Esophagus muscularis mucosa (tissue), 4 donors: ENCODE measurements at regions not wholly inside any gene's neighbourhood (a gene's known extent, or its start where the extent isn't known, plus 50 kb on each side); places are given as distances from the start of the nearest gene placed in this dataset.

Experiments used
- DNase-seq: peaks from one replicate; pipeline ENCODE4 v3.0.0-alpha.2; 2017; ENCODE audit errors: extremely low spot score
- H3K27ac ChIP-seq, 4 donors: fragments of 200-600 bp; sonication (generic); replicated peaks in 1 of 4; 1 replicate in 3 of 4; 2 replicates in 1 of 4; pipeline ENCODE4 v1.5.1; 2016 to 2019; ENCODE audit warnings: mild to moderate bottlenecking in 1 of 4
- H3K27me3 ChIP-seq, 4 donors: fragments of 200-600 bp; sonication (generic); one replicate each; pipeline versions ENCODE4 v1.5.1 to v1.6.0; 2016 to 2019
- H3K36me3 ChIP-seq, 4 donors: fragments of 200-600 bp; sonication (generic); one replicate each; pipeline ENCODE4 v1.5.1; 2016 to 2019
- H3K4me1 ChIP-seq, 4 donors: fragments of 200-600 bp; sonication (generic); one replicate each; pipeline ENCODE4 v1.5.1; 2016 to 2019
- H3K4me3 ChIP-seq, 4 donors: fragments of 200-600 bp; sonication (generic); 1 replicate in 2 of 4; 2 replicates in 2 of 4; pipeline ENCODE4 v1.5.1; 2016 to 2019; ENCODE audit warnings: mild to moderate bottlenecking in 4 of 4, moderate library complexity in 1 of 4
- H3K9me3 ChIP-seq, 4 donors: fragments of 200-600 bp; sonication (generic); 1 replicate in 3 of 4; 2 replicates in 1 of 4; pipeline ENCODE4 v1.5.1; 2016 to 2019
- CTCF ChIP-seq, 3 experiments: fragments of 200-600 bp in 2 of 3; fragments of 450-650 bp in 1 of 3; sonication (generic) in 2 of 3; IDR thresholded peaks; one replicate each; pipeline ENCODE4 v1.5.1; 2017 to 2019; ENCODE audit warnings: antibody characterized with exemption in 3 of 3, mild to moderate bottlenecking in 2 of 3, moderate library complexity in 1 of 3
- EP300 ChIP-seq: sonication (generic); formaldehyde crosslinking; IDR thresholded peaks from one replicate; pipeline ENCODE4 v1.6.1; 2017; ENCODE audit warnings: antibody characterized with exemption
- POLR2A ChIP-seq: fragments of 450-650 bp; IDR thresholded peaks from one replicate; pipeline ENCODE4 v1.6.1; 2017; ENCODE audit warnings: antibody characterized with exemption, moderate library complexity, mild to moderate bottlenecking, low read depth
- POLR2AphosphoS5 ChIP-seq, 2 donors: sonication (generic); formaldehyde crosslinking; IDR thresholded peaks; one replicate each; pipeline ENCODE4 v1.6.1; 2017; ENCODE audit warnings: antibody characterized with exemption in 2 of 2
- WGBS: methylation state at CpG from one replicate; pipeline ENCODE4 v1.1.5; 2018; 5-methylcytosine and 5-hydroxymethylcytosine counted together
- intact Hi-C: fragments of 100-400 bp; cut with DNase I; formaldehyde crosslinking; loops from one replicate; pipeline ENCODE4 v1.15.1; 2023

- WGBS: 75% methylated on average over 4 of the region's 4 CpGs
- Histone ChIP-seq H3K36me3 (no peaks in the 10 kb centered on the region), H3K27me3 (no peaks in the 10 kb centered on the region), H3K9me3 (no peaks in the 10 kb centered on the region), H3K4me3 (no peak overlapping the region), H3K27ac (no peak overlapping the region), H3K4me1 (peaks cover 12 to 48% (median 36%) of the 10 kb centered on the region in 4 donors)
- intact Hi-C loops: no loop called here
- TF ChIP-seq CTCF (IDR thresholded peaks at IDR 0.05): no peak
- no peak for TF ChIP-seq EP300
- no peak for TF ChIP-seq POLR2A
- TF ChIP-seq POLR2AphosphoS5 (IDR thresholded peaks at IDR 0.05): no peak
- no peak for DNase-seq
These were observed 248.4 kb downstream of the RHOU start for GRCh38 chr1:228983661-228984060.

- intact Hi-C loops: no loop called here
- no peak overlapping the region for H3K27ac ChIP-seq
- H3K4me1 ChIP-seq: peaks cover 10 to 48% (median 36%) of the 10 kb centered on the region in 4 donors
- H3K36me3 ChIP-seq: no peaks in the 10 kb centered on the region
- 86% methylated on average over 1 of the region's 1 CpG for WGBS
- no peak for DNase-seq
- TF ChIP-seq POLR2A (no peak), POLR2AphosphoS5 (IDR thresholded peaks at IDR 0.05) (no peak)
- no peaks in the 10 kb centered on the region for H3K9me3 ChIP-seq
- H3K4me3 ChIP-seq: no peak overlapping the region
- no peaks in the 10 kb centered on the region for H3K27me3 ChIP-seq
These were observed 248.8 kb downstream of the RHOU start for GRCh38 chr1:228984107-228984506.

DNA sequence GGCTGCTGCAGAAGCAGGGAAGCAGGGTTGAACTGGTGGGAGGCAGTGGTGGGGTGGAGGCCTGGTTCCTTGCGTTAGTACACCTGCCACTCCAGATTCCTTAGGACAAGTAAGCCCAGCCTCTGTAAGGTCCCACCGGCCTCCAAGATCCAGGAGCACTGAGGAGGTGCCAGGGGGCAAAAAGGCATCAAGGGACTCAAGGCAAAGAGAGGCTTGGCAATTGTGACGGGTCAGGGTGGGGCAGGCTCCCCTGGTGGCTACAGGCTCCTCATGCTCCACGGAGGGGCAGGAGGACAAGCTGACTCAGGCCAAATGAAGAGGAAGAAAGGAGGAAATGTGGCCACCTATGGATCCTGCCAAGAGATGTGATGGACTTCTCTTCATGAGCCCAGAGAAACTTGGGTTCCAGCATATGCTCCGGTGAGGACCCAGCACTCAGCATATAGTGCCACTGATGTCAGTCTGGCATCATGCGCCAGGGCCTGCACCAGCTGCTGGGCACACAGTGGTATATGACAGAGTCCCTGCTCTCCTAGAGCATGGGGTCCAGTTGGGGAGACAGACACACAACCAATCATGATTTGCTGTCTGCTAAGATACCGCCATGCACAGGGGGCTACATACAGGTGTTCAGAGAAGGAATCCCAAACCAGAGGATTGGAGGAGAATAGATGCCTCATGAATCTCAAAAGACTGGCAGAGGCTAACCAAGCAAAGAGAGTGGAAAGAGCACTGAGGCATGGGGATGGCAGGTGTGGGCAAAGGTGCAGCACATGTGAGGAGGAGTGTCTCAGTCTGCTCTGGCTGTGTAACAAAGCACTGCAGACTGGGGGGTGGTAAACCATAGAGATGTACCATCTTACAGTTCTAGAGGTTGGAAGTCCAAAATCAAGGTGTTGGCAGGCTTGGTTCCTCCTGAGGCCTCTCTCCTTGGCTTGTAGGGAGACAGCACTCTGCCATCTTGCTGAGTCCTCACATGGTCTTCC lies 249.7 kb downstream of the RHOU start:
- DNase-seq: no peak
- no peak overlapping the region for H3K4me3 ChIP-seq
- no peak for TF ChIP-seq POLR2AphosphoS5 (IDR thresholded peaks at IDR 0.05)
- TF ChIP-seq CTCF (IDR thresholded peaks at IDR 0.05): no peak
- no peak for TF ChIP-seq EP300
- TF ChIP-seq POLR2A: no peak
- 93% methylated on average over 6 of the region's 7 CpGs for WGBS
- intact Hi-C loops: no loop called here
- H3K36me3 ChIP-seq: no peaks in the 10 kb centered on the region
- H3K4me1 ChIP-seq: peaks cover 10 to 51% (median 35%) of the 10 kb centered on the region in 4 donors
- no peaks in the 10 kb centered on the region for H3K9me3 ChIP-seq
- no peak overlapping the region for H3K27ac ChIP-seq
- no peaks in the 10 kb centered on the region for H3K27me3 ChIP-seq

- Histone ChIP-seq H3K4me1 (peaks cover 17 to 58% (median 42%) of the 10 kb centered on the region in 4 donors), H3K9me3 (no peaks in the 10 kb centered on the region), H3K27ac (no peak overlapping the region), H3K27me3 (no peaks in the 10 kb centered on the region), H3K4me3 (no peak overlapping the region), H3K36me3 (no peaks in the 10 kb centered on the region)
- intact Hi-C loops: no loop called here
- 100% methylated on average over 2 of the region's 2 CpGs for WGBS
- TF ChIP-seq POLR2A (no peak), EP300 (no peak), POLR2AphosphoS5 (IDR thresholded peaks at IDR 0.05) (no peak), CTCF (IDR thresholded peaks at IDR 0.05) (no peak)
- no peak for DNase-seq
These were observed 250.4 kb downstream of the RHOU start for GRCh38 chr1:228985661-228986060.

GRCh38 chr1:228986093-228986904 lies 251.0 kb downstream of the RHOU start:
- intact Hi-C loops: no loop called here
- Histone ChIP-seq H3K9me3 (no peaks in the 10 kb centered on the region), H3K27ac (peak overlapping the region in 3 of 4 donors; percentile 53 to 59 (median 55)), H3K4me3 (no peak overlapping the region), H3K4me1 (peaks cover 22 to 64% (median 45%) of the 10 kb centered on the region in 4 donors), H3K36me3 (no peaks in the 10 kb centered on the region), H3K27me3 (no peaks in the 10 kb centered on the region)
- 75% methylated on average over 21 of the region's 22 CpGs for whole genome bisulfite sequencing
- DNase-seq: no peak
- TF ChIP-seq CTCF (IDR thresholded peaks at IDR 0.05) (no peak), POLR2A (no peak), POLR2AphosphoS5 (IDR thresholded peaks at IDR 0.05) (no peak), EP300 (no peak)
